Type B pancreatic cell (in vitro differentiated cells): ENCODE measurements at regions not wholly inside any gene's neighbourhood (a gene's known extent, or its start where the extent isn't known, plus 50 kb on each side); places are given as distances from the start of the nearest gene placed in this dataset.
"Not testable (repeated sequence)": the region's sequence is repeated elsewhere in the genome, so short reads cannot be mapped to it uniquely, and the experiment has no call there.

Experiments
- DNase-seq: peaks from one replicate; pipeline ENCODE4 v3.0.0; 2021; ENCODE audit warnings: mixed read lengths; ENCODE audit not compliant: unreplicated experiment; ENCODE audit errors: extremely low spot score
- H3K27ac Mint-ChIP-seq: 2 replicates; pipeline ENCODE4 v1.8.0; 2021; ENCODE audit warnings: mild to moderate bottlenecking, mixed read lengths
- H3K27me3 Mint-ChIP-seq: 2 replicates; pipeline ENCODE4 v1.8.0; 2021; ENCODE audit warnings: mixed read lengths
- H3K36me3 Mint-ChIP-seq: 2 replicates; pipeline ENCODE4 v1.8.0; 2021; ENCODE audit warnings: mixed read lengths
- H3K4me1 Mint-ChIP-seq: one replicate; pipeline ENCODE4 v1.8.0; 2021; ENCODE audit warnings: mixed read lengths; ENCODE audit not compliant: unreplicated experiment
- H3K4me3 Mint-ChIP-seq: 2 replicates; pipeline ENCODE4 v1.8.0; 2021; ENCODE audit warnings: mild to moderate bottlenecking, mixed read lengths
- H3K9me3 Mint-ChIP-seq: 2 replicates; pipeline ENCODE4 v1.8.0; 2021; ENCODE audit warnings: mixed read lengths
- CTCF ChIP-seq: fragments of 200-600 bp; sonication (generic); conservative IDR thresholded peaks from 2 replicates; pipeline ENCODE4 v1.5.0; 2021; ENCODE audit warnings: antibody characterized with exemption, mild to moderate bottlenecking

GRCh38 chrX:67213686-67214085 is 330.1 kb upstream of the AR start:
- DNase-seq, H3K27me3 Mint-ChIP-seq, H3K27ac Mint-ChIP-seq, H3K36me3 Mint-ChIP-seq, H3K4me3 Mint-ChIP-seq, H3K9me3 Mint-ChIP-seq, H3K4me1 Mint-ChIP-seq: not testable (repeated sequence)

- Mint-ChIP-seq H3K27me3 (no peaks in the 10 kb centered on the region), H3K4me3 (no peak overlapping the region), H3K36me3 (no peaks in the 10 kb centered on the region), H3K4me1 (no peaks in the 10 kb centered on the region), H3K9me3 (no peaks in the 10 kb centered on the region), H3K27ac (no peak overlapping the region)
- TF ChIP-seq CTCF: no peak
- no peak for DNase-seq
Measured at GRCh38 chrX:67207912-67208311, 335.9 kb upstream of the AR start.

GRCh38 chrX:67159437-67159836 is 384.4 kb upstream of the AR start:
- H3K4me3 Mint-ChIP-seq: no peak overlapping the region
- H3K27ac Mint-ChIP-seq: no peak overlapping the region
- H3K27me3 Mint-ChIP-seq: no peaks in the 10 kb centered on the region
- DNase-seq: no peak
- no peaks in the 10 kb centered on the region for H3K4me1 Mint-ChIP-seq
- no peaks in the 10 kb centered on the region for H3K36me3 Mint-ChIP-seq
- no peak for TF ChIP-seq CTCF
- no peaks in the 10 kb centered on the region for H3K9me3 Mint-ChIP-seq

GRCh38 chrX:67114635-67115034 is 429.2 kb upstream of the AR start:
- TF ChIP-seq CTCF: no peak
- H3K4me3 Mint-ChIP-seq: no peak overlapping the region
- no peaks in the 10 kb centered on the region for H3K4me1 Mint-ChIP-seq
- no peak for DNase-seq
- H3K27me3 Mint-ChIP-seq: no peaks in the 10 kb centered on the region
- no peaks in the 10 kb centered on the region for H3K36me3 Mint-ChIP-seq
- H3K9me3 Mint-ChIP-seq: no peaks in the 10 kb centered on the region
- no peak overlapping the region for H3K27ac Mint-ChIP-seq

GRCh38 chrX:67105758-67106116 is 438.1 kb upstream of the AR start:
- H3K27ac Mint-ChIP-seq: no peak overlapping the region
- H3K4me1 Mint-ChIP-seq: no peaks in the 10 kb centered on the region
- H3K4me3 Mint-ChIP-seq: no peak overlapping the region
- H3K36me3 Mint-ChIP-seq: no peaks in the 10 kb centered on the region
- no peaks in the 10 kb centered on the region for H3K9me3 Mint-ChIP-seq
- no peak for TF ChIP-seq CTCF
- no peak for DNase-seq
- no peaks in the 10 kb centered on the region for H3K27me3 Mint-ChIP-seq

- H3K9me3 Mint-ChIP-seq: no peaks in the 10 kb centered on the region
- no peaks in the 10 kb centered on the region for H3K36me3 Mint-ChIP-seq
- H3K4me3 Mint-ChIP-seq: no peak overlapping the region
- no peaks in the 10 kb centered on the region for H3K27me3 Mint-ChIP-seq
- DNase-seq: no peak
- H3K4me1 Mint-ChIP-seq: no peaks in the 10 kb centered on the region
- no peak for TF ChIP-seq CTCF
- no peak overlapping the region for H3K27ac Mint-ChIP-seq
Measured at GRCh38 chrX:67104982-67105757, 438.7 kb upstream of the AR start.
